Suprapubic skin (tissue), 4 donors: ENCODE measurements at regions not wholly inside any gene's neighbourhood (a gene's known extent, or its start where the extent isn't known, plus 50 kb on each side); places are given as distances from the start of the nearest gene placed in this dataset.

ENCODE experiments used
- DNase-seq, 2 donors: peaks; one replicate each; pipeline ENCODE4 v3.0.0-alpha.2; 2019; ENCODE audit warnings: low spot score in 2 of 2
- H3K27ac ChIP-seq: fragments of 200-600 bp; sonication (generic); one replicate; pipeline ENCODE4 v1.5.1; 2019
- H3K27me3 ChIP-seq: fragments of 200-600 bp; sonication (generic); one replicate; pipeline ENCODE4 v1.5.1; 2019
- H3K36me3 ChIP-seq: fragments of 200-600 bp; sonication (generic); one replicate; pipeline ENCODE4 v1.5.1; 2019
- H3K4me1 ChIP-seq: fragments of 200-600 bp; sonication (generic); one replicate; pipeline ENCODE4 v1.5.1; 2019
- H3K4me3 ChIP-seq: fragments of 200-600 bp; sonication (generic); one replicate; pipeline ENCODE4 v1.5.1; 2019; ENCODE audit warnings: mild to moderate bottlenecking
- H3K9me3 ChIP-seq: fragments of 200-600 bp; sonication (generic); one replicate; pipeline ENCODE4 v1.5.1; 2019
- EP300 ChIP-seq: sonication (generic); formaldehyde crosslinking; IDR thresholded peaks from one replicate; pipeline ENCODE4 v1.6.1; 2017; ENCODE audit warnings: antibody characterized with exemption
- POLR2A ChIP-seq, 2 donors: fragments of 450-650 bp; IDR thresholded peaks; one replicate each; pipeline ENCODE4 v1.6.1; 2017; ENCODE audit warnings: antibody characterized with exemption in 2 of 2, mild to moderate bottlenecking in 2 of 2, moderate library complexity in 2 of 2
- POLR2AphosphoS5 ChIP-seq, 3 donors: sonication (generic); formaldehyde crosslinking; IDR thresholded peaks; one replicate each; pipeline ENCODE4 v1.6.1; 2017; ENCODE audit warnings: antibody characterized with exemption in 3 of 3
- WGBS: methylation state at CpG from one replicate; pipeline ENCODE4 v1.1.5; 2018; 5-methylcytosine and 5-hydroxymethylcytosine counted together
- TF ChIP-seq, protein P1 (sequence below), 2 donors: fragments of 200-600 bp in 1 of 2; fragments of 450-650 bp in 1 of 2; sonication (generic) in 1 of 2; IDR thresholded peaks; one replicate each; pipeline ENCODE4 v1.5.1; 2016 to 2019; ENCODE audit warnings: antibody characterized with exemption in 2 of 2, mild to moderate bottlenecking in 1 of 2, moderate library complexity in 1 of 2

- H3K27ac ChIP-seq, result no peak overlapping the region
- WGBS, result 60% methylated on average over 2 of the region's 2 CpGs
- peaks cover 7% of the 10 kb centered on the region for H3K27me3 ChIP-seq
- TF ChIP-seq, protein P1, sequence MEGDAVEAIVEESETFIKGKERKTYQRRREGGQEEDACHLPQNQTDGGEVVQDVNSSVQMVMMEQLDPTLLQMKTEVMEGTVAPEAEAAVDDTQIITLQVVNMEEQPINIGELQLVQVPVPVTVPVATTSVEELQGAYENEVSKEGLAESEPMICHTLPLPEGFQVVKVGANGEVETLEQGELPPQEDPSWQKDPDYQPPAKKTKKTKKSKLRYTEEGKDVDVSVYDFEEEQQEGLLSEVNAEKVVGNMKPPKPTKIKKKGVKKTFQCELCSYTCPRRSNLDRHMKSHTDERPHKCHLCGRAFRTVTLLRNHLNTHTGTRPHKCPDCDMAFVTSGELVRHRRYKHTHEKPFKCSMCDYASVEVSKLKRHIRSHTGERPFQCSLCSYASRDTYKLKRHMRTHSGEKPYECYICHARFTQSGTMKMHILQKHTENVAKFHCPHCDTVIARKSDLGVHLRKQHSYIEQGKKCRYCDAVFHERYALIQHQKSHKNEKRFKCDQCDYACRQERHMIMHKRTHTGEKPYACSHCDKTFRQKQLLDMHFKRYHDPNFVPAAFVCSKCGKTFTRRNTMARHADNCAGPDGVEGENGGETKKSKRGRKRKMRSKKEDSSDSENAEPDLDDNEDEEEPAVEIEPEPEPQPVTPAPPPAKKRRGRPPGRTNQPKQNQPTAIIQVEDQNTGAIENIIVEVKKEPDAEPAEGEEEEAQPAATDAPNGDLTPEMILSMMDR (IDR thresholded peaks at IDR 0.05), result no peak
- TF ChIP-seq POLR2AphosphoS5 (IDR thresholded peaks at IDR 0.05), result no peak
- TF ChIP-seq EP300, result no peak
- TF ChIP-seq POLR2A (IDR thresholded peaks at IDR 0.05), result no peak
- H3K36me3 ChIP-seq, result no peaks in the 10 kb centered on the region
- H3K9me3 ChIP-seq, result no peaks in the 10 kb centered on the region
- DNase-seq, result no peak
- no peaks in the 10 kb centered on the region for H3K4me1 ChIP-seq
- H3K4me3 ChIP-seq, result no peak overlapping the region
Observed at GRCh38 chr16:51648526-51648925, 497.5 kb upstream of the SALL1 start.

GRCh38 chr16:51641191-51641765 lies 490.2 kb upstream of the SALL1 start:
- H3K27ac ChIP-seq, result no peak overlapping the region
- DNase-seq, result no peak
- H3K9me3 ChIP-seq, result no peaks in the 10 kb centered on the region
- no peaks in the 10 kb centered on the region for H3K36me3 ChIP-seq
- no peaks in the 10 kb centered on the region for H3K4me1 ChIP-seq
- no peak overlapping the region for H3K4me3 ChIP-seq
- 88% methylated on average over 3 of the region's 3 CpGs for WGBS
- H3K27me3 ChIP-seq, result peaks cover 7% of the 10 kb centered on the region
- TF ChIP-seq POLR2A (IDR thresholded peaks at IDR 0.05) (no peak), EP300 (no peak), POLR2AphosphoS5 (IDR thresholded peaks at IDR 0.05) (no peak)
- TF ChIP-seq, protein P1 (IDR thresholded peaks at IDR 0.05), result no peak

DNA sequence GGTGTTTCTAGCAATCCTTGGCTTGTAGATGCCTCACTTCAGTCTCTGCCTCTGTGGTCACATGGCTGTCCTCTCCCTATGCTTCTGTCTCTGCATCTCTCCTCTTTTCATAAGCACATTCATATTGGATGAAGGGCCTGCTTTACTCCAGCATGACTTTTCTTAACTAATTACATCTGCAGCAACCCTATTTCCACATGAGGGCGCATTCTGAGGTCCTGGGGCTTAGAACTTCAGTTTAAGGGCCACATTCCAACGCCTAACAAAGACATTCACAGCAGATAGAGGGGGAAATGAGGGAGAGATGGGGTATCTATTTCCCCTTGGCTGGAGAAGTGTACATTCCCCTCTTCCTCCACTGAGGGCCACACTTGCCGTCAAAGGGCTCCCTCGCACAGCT lies 489.1 kb upstream of the SALL1 start:
- TF ChIP-seq POLR2AphosphoS5 (IDR thresholded peaks at IDR 0.05) (no peak), EP300 (no peak), POLR2A (IDR thresholded peaks at IDR 0.05) (no peak)
- TF ChIP-seq, protein P1 (IDR thresholded peaks at IDR 0.05), result no peak
- WGBS, result 82% methylated on average over 4 of the region's 4 CpGs

DNA sequence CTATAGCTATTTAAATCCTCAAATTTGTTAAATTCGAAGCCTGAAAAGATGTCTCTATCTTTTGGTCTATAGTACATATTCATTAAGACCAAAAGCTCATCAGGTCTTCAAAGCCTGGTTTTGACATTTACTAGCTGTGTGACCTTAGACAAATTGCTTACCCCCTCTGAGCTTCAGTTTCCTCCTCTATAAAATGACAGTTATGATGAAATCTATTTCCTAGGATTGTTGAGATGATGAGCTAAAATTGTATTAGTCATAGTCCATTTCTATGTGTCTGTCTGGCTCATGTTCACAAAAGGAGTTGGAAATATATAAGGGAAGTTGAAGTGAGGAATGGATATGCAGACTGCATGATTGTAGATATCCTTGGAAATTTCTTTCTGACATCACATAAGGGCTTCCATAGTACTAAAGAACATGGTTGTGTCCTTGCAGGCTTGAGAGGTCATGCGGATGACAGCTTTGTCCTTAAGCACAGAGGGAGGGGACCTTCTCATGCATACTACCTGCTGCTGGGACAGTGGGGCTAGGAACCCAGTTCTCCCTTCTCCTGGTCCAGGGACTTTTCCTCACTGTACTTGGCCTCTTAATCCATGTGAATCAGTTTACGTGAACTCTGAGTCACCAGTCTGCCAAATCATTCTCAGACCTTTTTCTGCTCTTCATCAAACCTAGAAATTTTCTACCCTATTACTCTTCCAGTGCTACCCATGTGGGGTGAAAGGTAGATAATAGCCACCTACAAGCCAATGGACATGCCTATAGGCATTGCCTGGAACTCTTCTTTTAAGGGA lies 487.5 kb upstream of the SALL1 start:
- peaks cover 10% of the 10 kb centered on the region for H3K27me3 ChIP-seq
- no peaks in the 10 kb centered on the region for H3K4me1 ChIP-seq
- no peaks in the 10 kb centered on the region for H3K36me3 ChIP-seq
- H3K9me3 ChIP-seq, result no peaks in the 10 kb centered on the region
- TF ChIP-seq EP300 (no peak), POLR2A (IDR thresholded peaks at IDR 0.05) (no peak), POLR2AphosphoS5 (IDR thresholded peaks at IDR 0.05) (no peak)
- TF ChIP-seq, protein P1 (IDR thresholded peaks at IDR 0.05), result no peak
- WGBS, result 90% methylated on average over 3 of the region's 3 CpGs
- no peak for DNase-seq
- no peak overlapping the region for H3K27ac ChIP-seq
- no peak overlapping the region for H3K4me3 ChIP-seq

More for the DNA sequence above, 489.1 kb upstream of the SALL1 start:
- H3K27me3 ChIP-seq, result peaks cover 10% of the 10 kb centered on the region
- no peaks in the 10 kb centered on the region for H3K36me3 ChIP-seq
- no peak overlapping the region for H3K4me3 ChIP-seq
- H3K9me3 ChIP-seq, result no peaks in the 10 kb centered on the region
- no peaks in the 10 kb centered on the region for H3K4me1 ChIP-seq
- H3K27ac ChIP-seq, result no peak overlapping the region
- DNase-seq, result no peak

- Histone ChIP-seq H3K27ac (no peak overlapping the region), H3K9me3 (no peaks in the 10 kb centered on the region), H3K36me3 (no peaks in the 10 kb centered on the region), H3K4me1 (no peaks in the 10 kb centered on the region), H3K27me3 (peaks cover 10% of the 10 kb centered on the region), H3K4me3 (no peak overlapping the region)
- TF ChIP-seq POLR2AphosphoS5 (IDR thresholded peaks at IDR 0.05) (no peak), POLR2A (IDR thresholded peaks at IDR 0.05) (no peak), EP300 (no peak)
- TF ChIP-seq, protein P1 (IDR thresholded peaks at IDR 0.05), result no peak
- 33% methylated on average over 8 of the region's 8 CpGs for WGBS
- DNase-seq, result no peak
Observed at GRCh38 chr16:51637770-51638094, 486.7 kb upstream of the SALL1 start.
